H1 (cell line): ENCODE measurements at regions not wholly inside any gene's neighbourhood (a gene's known extent, or its start where the extent isn't known, plus 50 kb on each side); places are given as distances from the start of the nearest gene placed in this dataset.

Experiments used
- CTCF ChIA-PET: fragments of 300-600 bp; sonication (Branson Sonifier 250); formaldehyde crosslinking; loops from one replicate; lab custom pipeline; 2021; ENCODE audit not compliant: partially characterized antibody; lab: Charles Lee
- POLR2A ChIA-PET: fragments of 300-600 bp; sonication (Branson Sonifier 250); formaldehyde crosslinking; loops from one replicate; lab custom pipeline; 2021; ENCODE audit warnings: inconsistent platforms; ENCODE audit not compliant: partially characterized antibody; lab: Charles Lee
- DNase-seq, 2 experiments: peaks; one replicate each; pipeline versions ENCODE4 v3.0.0 to v3.0.0-alpha.2; 2010 to 2022; ENCODE audit warnings: low spot score in 2 of 2, low read depth in 1 of 2, mixed read lengths in 1 of 2
- FAIRE-seq: peaks from 2 replicates; lab custom pipeline; 2011; peaks lifted over from hg19 to GRCh38; lab: Jason Lieb, UNC
- H2AFZ ChIP-seq: 2 replicates; pipeline ENCODE4 v1.8.1; 2012; ENCODE audit warnings: low read length, inconsistent platforms
- H2AK5ac ChIP-seq: 2 replicates; pipeline ENCODE4 v1.6.1; 2013; ENCODE audit warnings: low read depth, low read length
- H2BK120ac ChIP-seq: replicated peaks from 2 replicates; pipeline ENCODE3; 2013; ENCODE audit warnings: low read depth, low read length, inconsistent platforms
- H2BK12ac ChIP-seq: 2 replicates; pipeline ENCODE4 v1.6.1; 2013; ENCODE audit warnings: low read depth, low read length
- H2BK15ac ChIP-seq: 2 replicates; pipeline ENCODE4 v1.6.1; 2013; ENCODE audit warnings: low read length
- H2BK20ac ChIP-seq: 2 replicates; pipeline ENCODE4 v1.6.1; 2013; ENCODE audit warnings: low read length
- H2BK5ac ChIP-seq: 2 replicates; pipeline ENCODE4 v1.6.1; 2013; ENCODE audit warnings: low read depth, low read length
- H3K14ac ChIP-seq: 2 replicates; pipeline ENCODE4 v1.6.1; 2013; ENCODE audit warnings: inconsistent platforms; ENCODE audit not compliant: insufficient read length
- H3K18ac ChIP-seq: 2 replicates; pipeline ENCODE4 v1.6.1; 2013; ENCODE audit warnings: low read length; ENCODE audit errors: extremely low read depth
- H3K23ac ChIP-seq: 2 replicates; pipeline ENCODE4 v1.6.1; 2013; ENCODE audit warnings: inconsistent platforms; ENCODE audit not compliant: insufficient read length
- H3K23me2 ChIP-seq: 2 replicates; pipeline ENCODE4 v1.6.1; 2013; ENCODE audit warnings: low read depth, low read length
- H3K27ac ChIP-seq: 2 replicates; pipeline ENCODE4 v1.6.1; 2011; ENCODE audit warnings: low read depth, low read length, inconsistent platforms
- H3K27me3 ChIP-seq, 4 experiments: replicated peaks in 1 of 4; 1 replicate in 1 of 4; 2 replicates in 3 of 4; pipeline versions ENCODE4 v1.6.1 to v1.8.1; 2011 to 2013; ENCODE audit warnings: low read length in 3 of 4, mild to moderate bottlenecking in 3 of 4, inconsistent platforms in 2 of 4, mixed read lengths in 2 of 4, moderate library complexity in 1 of 4; ENCODE audit not compliant: control insufficient read depth in 3 of 4, insufficient read depth in 3 of 4; ENCODE audit errors: extremely low read depth in 1 of 4
- H3K36me3 ChIP-seq, 4 experiments: 2 replicates each; pipeline versions ENCODE4 v1.6.1 to v1.8.1; 2011 to 2013; ENCODE audit warnings: mild to moderate bottlenecking in 4 of 4, low read length in 3 of 4, moderate library complexity in 2 of 4, control low read depth in 1 of 4, inconsistent platforms in 1 of 4; ENCODE audit not compliant: insufficient read depth in 4 of 4, control insufficient read depth in 2 of 4
- H3K4ac ChIP-seq: replicated peaks from 2 replicates; pipeline ENCODE3; 2013; ENCODE audit warnings: low read length, low read depth, mixed read lengths, inconsistent platforms; ENCODE audit not compliant: insufficient read length
- H3K4me1 ChIP-seq, 4 experiments: replicated peaks in 1 of 4; 1 replicate in 1 of 4; 2 replicates in 3 of 4; pipeline versions ENCODE4 v1.6.1 to v1.8.1; 2011 to 2013; ENCODE audit warnings: low read length in 3 of 4, inconsistent platforms in 2 of 4, mixed read lengths in 1 of 4; ENCODE audit not compliant: insufficient read depth in 4 of 4, control insufficient read depth in 3 of 4
- H3K4me2 ChIP-seq, 2 experiments: 2 replicates each; pipeline versions ENCODE4 v1.6.1 to v1.8.1; 2011 to 2013; ENCODE audit warnings: low read depth in 2 of 2, low read length in 2 of 2, control low read depth in 1 of 2, inconsistent platforms in 1 of 2, mild to moderate bottlenecking in 1 of 2; ENCODE audit not compliant: insufficient read depth in 1 of 2
- H3K4me3 ChIP-seq, 4 experiments: fragments of 200-600, 300-600 bp in 1 of 4; sonication (generic), shearing (Covaris generic), sonication (Bioruptor Twin) in 1 of 4; 2 replicates each; pipeline versions ENCODE4 v1.5.1 to v1.8.1; 2011 to 2016; ENCODE audit warnings: low read length in 4 of 4, low read depth in 3 of 4, control low read depth in 2 of 4, inconsistent platforms in 2 of 4, mild to moderate bottlenecking in 2 of 4, mixed read lengths in 1 of 4, moderate library complexity in 1 of 4; ENCODE audit not compliant: insufficient read depth in 2 of 4; ENCODE audit errors: extremely low read depth in 1 of 4
- H3K56ac ChIP-seq: replicated peaks from 2 replicates; pipeline ENCODE3; 2013; ENCODE audit warnings: low read depth, mild to moderate bottlenecking, mixed read lengths, low read length, inconsistent platforms; ENCODE audit not compliant: insufficient read length
- H3K79me1 ChIP-seq: 2 replicates; pipeline ENCODE4 v1.6.1; 2013; ENCODE audit warnings: low read depth, low read length, control low read depth
- H3K79me2 ChIP-seq, 2 experiments: 2 replicates each; pipeline versions ENCODE4 v1.6.1 to v1.8.1; 2012 to 2013; ENCODE audit warnings: low read length in 2 of 2, mild to moderate bottlenecking in 2 of 2, inconsistent platforms in 1 of 2; ENCODE audit not compliant: insufficient read depth in 2 of 2, control insufficient read depth in 1 of 2
- H3K9ac ChIP-seq, 4 experiments: replicated peaks in 1 of 4; 1 replicate in 1 of 4; 2 replicates in 3 of 4; pipeline versions ENCODE4 v1.6.1 to v1.8.1; 2011 to 2013; ENCODE audit warnings: low read depth in 3 of 4, low read length in 3 of 4, control low read depth in 2 of 4, mild to moderate bottlenecking in 2 of 4, moderate library complexity in 2 of 4, inconsistent platforms in 1 of 4; ENCODE audit errors: extremely low read depth in 1 of 4
- H3K9me3 ChIP-seq, 2 experiments: 2 replicates each; pipeline versions ENCODE4 v1.6.1 to v1.8.1; 2012 to 2013; ENCODE audit warnings: mild to moderate bottlenecking in 2 of 2, moderate library complexity in 2 of 2, control low read depth in 1 of 2, inconsistent platforms in 1 of 2, low read depth in 1 of 2, low read length in 1 of 2, mixed read lengths in 1 of 2; ENCODE audit not compliant: insufficient read depth in 2 of 2
- H4K20me1 ChIP-seq, 2 experiments: replicated peaks in 1 of 2; 2 replicates each; pipeline versions ENCODE3 to v1.8.1; 2011 to 2013; ENCODE audit warnings: inconsistent platforms in 2 of 2, low read length in 2 of 2, mild to moderate bottlenecking in 1 of 2; ENCODE audit not compliant: insufficient read depth in 2 of 2, control insufficient read depth in 1 of 2
- H4K5ac ChIP-seq: 2 replicates; pipeline ENCODE4 v1.6.1; 2013; ENCODE audit warnings: low read length, low read depth, mixed read lengths, inconsistent platforms; ENCODE audit not compliant: insufficient read length
- H4K8ac ChIP-seq: 2 replicates; pipeline ENCODE4 v1.8.0; 2013; ENCODE audit warnings: mild to moderate bottlenecking, moderate library complexity, low read length, inconsistent platforms; ENCODE audit not compliant: insufficient read depth; ENCODE audit errors: extremely low read depth
- H4K91ac ChIP-seq: replicated peaks from 2 replicates; pipeline ENCODE3; 2013; ENCODE audit warnings: low read length, mixed read lengths, inconsistent platforms; ENCODE audit not compliant: insufficient read length
- ASH2L ChIP-seq: fragments of 200-600, 300-600 bp; sonication (generic); IDR thresholded peaks from one replicate; pipeline ENCODE4 v1.7.1; 2017; ENCODE audit warnings: low read length
- EP300 ChIP-seq, 2 experiments: IDR thresholded peaks; 1 replicate in 1 of 2; 2 replicates in 1 of 2; pipeline ENCODE4 v1.6.1; 2011 to 2012; ENCODE audit warnings: low read depth in 2 of 2, low read length in 2 of 2, mild to moderate bottlenecking in 2 of 2, borderline replicate concordance in 1 of 2, inconsistent platforms in 1 of 2, moderate library complexity in 1 of 2
- GABPA ChIP-seq: IDR thresholded peaks from 2 replicates; pipeline ENCODE4 v1.6.1; 2011; ENCODE audit warnings: mild to moderate bottlenecking, low read length, moderate library complexity, borderline replicate concordance; ENCODE audit not compliant: insufficient read depth
- KDM1A ChIP-seq: fragments of 200-600, 300-600 bp; sonication (generic); IDR thresholded peaks from 2 replicates; pipeline ENCODE4 v1.7.1; 2016; ENCODE audit warnings: mild to moderate bottlenecking, low read length, borderline replicate concordance
- NRF1 ChIP-seq: IDR thresholded peaks from 2 replicates; pipeline ENCODE4 v1.6.1; 2011; ENCODE audit warnings: mild to moderate bottlenecking, low read depth, low read length, improper control_type of control experiment
- RBBP5 ChIP-seq: IDR thresholded peaks from 2 replicates; pipeline ENCODE4 v1.7.1; 2012; ENCODE audit warnings: low read depth, mild to moderate bottlenecking, inconsistent platforms, low read length, moderate library complexity, borderline replicate concordance
- RFX5 ChIP-seq: IDR thresholded peaks from 2 replicates; pipeline ENCODE4 v1.6.1; 2011; ENCODE audit warnings: low read depth, low read length, improper control_type of control experiment, borderline replicate concordance
- RXRA ChIP-seq: IDR thresholded peaks from 2 replicates; pipeline ENCODE4 v1.6.1; 2011; ENCODE audit warnings: low read depth, mild to moderate bottlenecking, low read length, moderate library complexity; ENCODE audit not compliant: insufficient read depth
- SIX5 ChIP-seq: IDR thresholded peaks from 2 replicates; pipeline ENCODE4 v1.6.1; 2011; ENCODE audit warnings: mild to moderate bottlenecking, low read depth, low read length
- SUZ12 ChIP-seq: fragments of 200-600 bp; sonication (generic); IDR thresholded peaks from 2 replicates; pipeline ENCODE4 v1.6.1; 2012; ENCODE audit warnings: mild to moderate bottlenecking, inconsistent platforms, low read length, moderate library complexity, mixed read lengths
- TAF7 ChIP-seq: optimal IDR thresholded peaks from 2 replicates; pipeline ENCODE3; 2011; ENCODE audit warnings: low read depth, mild to moderate bottlenecking, inconsistent platforms, low read length, moderate library complexity, borderline replicate concordance
- TEAD4 ChIP-seq: IDR thresholded peaks from 2 replicates; pipeline ENCODE4 v1.6.1; 2012; ENCODE audit warnings: low read depth, low read length, inconsistent platforms, mixed read lengths
- YY1 ChIP-seq: IDR thresholded peaks from 2 replicates; pipeline ENCODE4 v1.6.1; 2011; ENCODE audit warnings: low read depth, mild to moderate bottlenecking, low read length
- ZNF274 ChIP-seq: IDR thresholded peaks from 2 replicates; pipeline ENCODE4 v1.7.0; 2012; ENCODE audit warnings: low read length, borderline replicate concordance; ENCODE audit errors: extremely low read depth
- WGBS, 2 experiments: shearing (Covaris generic) in 1 of 2; methylation state at CpG; one replicate each; pipeline versions ENCODE4 v1.1.6 to v1.1.7; 2013 to 2015; ENCODE audit warnings: low lambda C conversion rate in 2 of 2, mixed read lengths in 2 of 2, inconsistent platforms in 1 of 2, low coverage in 1 of 2, missing lambda C conversion rate in 1 of 2; ENCODE audit not compliant: insufficient replicate concordance in 2 of 2, insufficient coverage in 1 of 2, insufficient read length in 1 of 2; ENCODE audit errors: extremely low coverage in 1 of 2, missing lambda C conversion rate in 1 of 2; 5-methylcytosine and 5-hydroxymethylcytosine counted together
- TF ChIP-seq, protein P1 (sequence below): IDR thresholded peaks from 2 replicates; pipeline ENCODE4 v1.6.1; 2011; ENCODE audit warnings: low read depth, mild to moderate bottlenecking, low read length; ENCODE audit not compliant: insufficient read depth

DNA sequence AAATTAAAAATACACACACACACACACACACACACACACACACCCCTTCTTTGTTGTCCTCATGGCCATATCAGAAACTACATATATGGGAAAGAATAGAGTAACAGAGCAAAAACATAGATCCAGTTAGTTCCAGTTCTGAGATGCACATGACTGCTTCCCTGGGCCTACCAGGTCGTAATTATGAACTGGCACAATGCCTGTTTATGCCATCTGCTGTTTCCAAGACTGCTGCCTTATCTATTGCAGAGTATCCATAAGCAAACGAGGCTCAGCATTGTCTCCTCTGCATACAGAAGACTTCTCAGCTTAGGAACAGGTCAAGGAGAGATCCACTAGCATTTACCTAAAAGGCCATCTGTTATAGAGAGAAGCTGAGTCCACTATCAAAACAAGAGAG, 789.0 kb downstream of the TECRL start:
- Histone ChIP-seq H2AFZ (0 out of 2 replicates have a peak overlapping the region, but pooled peaks have one; percentile 76), H3K27me3 (no peaks in the 10 kb centered on the region), H3K79me2 (no peaks in the 10 kb centered on the region), H2BK5ac (no peak overlapping the region), H3K23me2 (no peaks in the 10 kb centered on the region), H2BK12ac (no peak overlapping the region), H2BK20ac (no peak overlapping the region), H3K27ac (no peak overlapping the region), H3K56ac (no peak overlapping the region), H3K4ac (no peak overlapping the region), H3K9me3 (no peaks in the 10 kb centered on the region), H4K91ac (no peak overlapping the region), H4K5ac (no peak overlapping the region), H3K14ac (no peak overlapping the region), H3K9ac (no peak overlapping the region), H4K8ac (no peak overlapping the region), H3K4me3 (no peak overlapping the region), H3K79me1 (no peaks in the 10 kb centered on the region), H2BK120ac (no peak overlapping the region), H3K36me3 (no peaks in the 10 kb centered on the region), H3K4me1 (no peaks in the 10 kb centered on the region), H3K4me2 (no peak overlapping the region), H3K23ac (no peak overlapping the region), H2AK5ac (no peak overlapping the region), H2BK15ac (no peak overlapping the region), H4K20me1 (no peaks in the 10 kb centered on the region), H3K18ac (no peak overlapping the region)
- ChIA-PET CTCF (interaction anchor here (1.0 to 1.3 kb wide), 3 partner anchors 12 to 57 kb away, joined by 3 read pairs; no protein-coding TSS in a partner anchor), POLR2A (no interaction called here)
- FAIRE-seq: no peak
- DNase-seq: no peak
- WGBS, 2 experiments: 82% methylated on average over 2 of the region's 2 CpGs; no CpG with 5 or more reads in 1 of the 2 experiments
- TF ChIP-seq SUZ12 (no peak), SIX5 (no peak), KDM1A (no peak), RXRA (no peak), TEAD4 (no peak), RFX5 (no peak), EP300 (IDR thresholded peaks at IDR 0.05; ENCODE audit: borderline replicate concordance in 1 of 2, low read depth in 2 of 2, low read length in 2 of 2) (no peak), ASH2L (no peak), ZNF274 (no peak), NRF1 (no peak), TAF7 (no peak), YY1 (no peak), GABPA (no peak), RBBP5 (no peak)
- TF ChIP-seq, protein P1, sequence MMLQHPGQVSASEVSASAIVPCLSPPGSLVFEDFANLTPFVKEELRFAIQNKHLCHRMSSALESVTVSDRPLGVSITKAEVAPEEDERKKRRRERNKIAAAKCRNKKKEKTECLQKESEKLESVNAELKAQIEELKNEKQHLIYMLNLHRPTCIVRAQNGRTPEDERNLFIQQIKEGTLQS: no peak
